Esophagus (tissue), 2 donors: ENCODE measurements at regions not wholly inside any gene's neighbourhood (a gene's known extent, or its start where the extent isn't known, plus 50 kb on each side); places are given as distances from the start of the nearest gene placed in this dataset.
"Not testable (repeated sequence)": the region's sequence is repeated elsewhere in the genome, so short reads cannot be mapped to it uniquely, and the experiment has no call there.

Experiments
- H3K27ac ChIP-seq, 2 donors: one replicate each; pipeline ENCODE4 v1.5.1; 2013; ENCODE audit warnings: low read depth in 2 of 2, mild to moderate bottlenecking in 2 of 2, inconsistent platforms in 1 of 2, low read length in 1 of 2, moderate library complexity in 1 of 2
- H3K27me3 ChIP-seq, 2 donors: one replicate each; pipeline ENCODE4 v1.6.1; 2013; ENCODE audit warnings: low read length in 2 of 2, control low read depth in 1 of 2, mild to moderate bottlenecking in 1 of 2; ENCODE audit not compliant: insufficient read depth in 2 of 2, control insufficient read depth in 1 of 2
- H3K36me3 ChIP-seq, 2 donors: one replicate each; pipeline ENCODE4 v1.6.1; 2013; ENCODE audit warnings: low read length in 1 of 2; ENCODE audit not compliant: control insufficient read depth in 2 of 2, insufficient read depth in 2 of 2
- H3K4me1 ChIP-seq, 2 donors: one replicate each; pipeline ENCODE4 v1.6.1; 2013; ENCODE audit warnings: low read length in 1 of 2; ENCODE audit not compliant: control insufficient read depth in 2 of 2, insufficient read depth in 2 of 2
- H3K4me3 ChIP-seq, 2 donors: one replicate each; pipeline ENCODE4 v1.5.1; 2013; ENCODE audit warnings: low read length in 2 of 2, mild to moderate bottlenecking in 2 of 2, low read depth in 1 of 2, moderate library complexity in 1 of 2
- H3K9me3 ChIP-seq, 2 donors: one replicate each; pipeline ENCODE4 v1.6.1; 2013; ENCODE audit warnings: mild to moderate bottlenecking in 2 of 2, low read depth in 1 of 2, low read length in 1 of 2, moderate library complexity in 1 of 2; ENCODE audit not compliant: control insufficient read depth in 2 of 2, insufficient read depth in 1 of 2
- WGBS, 2 donors: extraction: QIAGEN DNeasy Blood & Tissue Kit; methylation state at CpG; one replicate each; pipeline ENCODE4 v1.1.7; 2013; 5-methylcytosine and 5-hydroxymethylcytosine counted together
- donor health status: healthy with polysubstance abuse.
- donor health status: Bipolar disorder and iron deficiency.

- H3K4me1 ChIP-seq, H3K27ac ChIP-seq, H3K4me3 ChIP-seq, H3K9me3 ChIP-seq, H3K27me3 ChIP-seq, H3K36me3 ChIP-seq: not testable (repeated sequence)
- 90 to 95% methylated on average over 11 of the region's 11 CpGs for WGBS, 2 donors
Measured at GRCh38 chr6:87752503-87752902, 50.5 kb upstream of the AKIRIN2 start.
